Tibial nerve (tissue), 4 donors: ENCODE measurements at regions not wholly inside any gene's neighbourhood (a gene's known extent, or its start where the extent isn't known, plus 50 kb on each side); places are given as distances from the start of the nearest gene placed in this dataset.

Experiments
- CTCF ChIP-seq, 5 experiments: fragments of 200-600 bp in 3 of 5; fragments of 450-650 bp in 2 of 5; sonication (generic) in 3 of 5; IDR thresholded peaks; one replicate each; pipeline ENCODE4 v1.5.1; 2016 to 2019; ENCODE audit warnings: antibody characterized with exemption in 5 of 5, mild to moderate bottlenecking in 3 of 5, moderate library complexity in 2 of 5
- EP300 ChIP-seq, 2 donors: sonication (generic); formaldehyde crosslinking; IDR thresholded peaks; one replicate each; pipeline ENCODE4 v1.6.1; 2017; ENCODE audit warnings: antibody characterized with exemption in 2 of 2, mild to moderate bottlenecking in 1 of 2
- POLR2A ChIP-seq, 2 donors: fragments of 450-650 bp; IDR thresholded peaks; one replicate each; pipeline ENCODE4 v1.6.1; 2017; ENCODE audit warnings: antibody characterized with exemption in 2 of 2, mild to moderate bottlenecking in 2 of 2, moderate library complexity in 2 of 2

- TF ChIP-seq POLR2A (IDR thresholded peaks at IDR 0.05): no peak
- no peak for TF ChIP-seq CTCF (IDR thresholded peaks at IDR 0.05)
- no peak for TF ChIP-seq EP300 (IDR thresholded peaks at IDR 0.05)
Measured at GRCh38 chr4:56127716-56128115, 179.0 kb downstream of the CEP135 start.
